HG03108 (cell line): ENCODE measurements at regions not wholly inside any gene's neighbourhood (a gene's known extent, or its start where the extent isn't known, plus 50 kb on each side); places are given as distances from the start of the nearest gene placed in this dataset.

Experiments
- ATAC-seq: cut with Tn5 transposase; IDR thresholded peaks from one replicate; pipeline ENCODE4 v1.9.1; 2021; ENCODE audit warnings: moderate library complexity; ENCODE audit not compliant: unreplicated experiment

GRCh38 chr5:159632866-159633265, 283.4 kb upstream of the ADRA1B start:
- no peak for ATAC-seq

- no peak for ATAC-seq
These were observed 277.8 kb upstream of the ADRA1B start for GRCh38 chr5:159638481-159638880.

- no peak for ATAC-seq
These were observed 277.2 kb upstream of the ADRA1B start for GRCh38 chr5:159638954-159639559.

GRCh38 chr5:159639590-159639989, 276.7 kb upstream of the ADRA1B start:
- no peak for ATAC-seq

GRCh38 chr5:159640446-159640845, 275.8 kb upstream of the ADRA1B start:
- ATAC-seq = no peak

- no peak for ATAC-seq
These were observed 275.4 kb upstream of the ADRA1B start for GRCh38 chr5:159640921-159641320.

GRCh38 chr5:159641371-159642039, 274.8 kb upstream of the ADRA1B start:
- no peak for ATAC-seq

GRCh38 chr5:159642379-159642778, 273.9 kb upstream of the ADRA1B start:
- no peak for ATAC-seq

- ATAC-seq = no peak
These were observed 272.2 kb upstream of the ADRA1B start for GRCh38 chr5:159644053-159644452.

GRCh38 chr5:159645179-159645846, 271.0 kb upstream of the ADRA1B start:
- ATAC-seq = no peak

GRCh38 chr5:159650803-159651202, 265.5 kb upstream of the ADRA1B start:
- ATAC-seq = no peak

GRCh38 chr5:159655757-159656409, 260.4 kb upstream of the ADRA1B start:
- no peak for ATAC-seq

GRCh38 chr5:159657298-159657697, 259.0 kb upstream of the ADRA1B start:
- ATAC-seq = no peak

- no peak for ATAC-seq
These were observed 258.5 kb upstream of the ADRA1B start for GRCh38 chr5:159657771-159658170.

- no peak for ATAC-seq
These were observed 257.9 kb upstream of the ADRA1B start for GRCh38 chr5:159658266-159658925.

GRCh38 chr5:159660401-159660800, 255.9 kb upstream of the ADRA1B start:
- no peak for ATAC-seq

- no peak for ATAC-seq
These were observed 252.3 kb upstream of the ADRA1B start for GRCh38 chr5:159663986-159664385.

- no peak for ATAC-seq
These were observed 249.0 kb upstream of the ADRA1B start for GRCh38 chr5:159667286-159667685.

GRCh38 chr5:159668556-159668955, 247.7 kb upstream of the ADRA1B start:
- no peak for ATAC-seq

- no peak for ATAC-seq
These were observed 246.7 kb upstream of the ADRA1B start for GRCh38 chr5:159669559-159669958.

GRCh38 chr5:159671886-159672285, 244.4 kb upstream of the ADRA1B start:
- no peak for ATAC-seq
